Lung (tissue), 11 donors: ENCODE measurements at regions not wholly inside any gene's neighbourhood (a gene's known extent, or its start where the extent isn't known, plus 50 kb on each side); places are given as distances from the start of the nearest gene placed in this dataset.

Source experiments
- ATAC-seq: fragments of 200-7000 bp; cut with Tn5 transposase; one replicate; pipeline ENCODE4 v1.9.1; 2020; ENCODE audit warnings: moderate number of reproducible peaks; ENCODE audit not compliant: insufficient read depth, low FRiP score
- DNase-seq, 3 donors: peaks; one replicate each; pipeline ENCODE4 v3.0.0-alpha.2; 2013 to 2017
- H3K27ac ChIP-seq, 2 donors: one replicate each; pipeline ENCODE4 v1.5.1; 2013; ENCODE audit warnings: mild to moderate bottlenecking in 2 of 2, moderate library complexity in 2 of 2, control low read depth in 1 of 2, inconsistent platforms in 1 of 2, low read depth in 1 of 2, low read length in 1 of 2
- H3K27me3 ChIP-seq, 3 donors: one replicate each; pipeline ENCODE4 v1.5.1; 2013; ENCODE audit warnings: low read length in 2 of 3; ENCODE audit not compliant: control insufficient read depth in 3 of 3, insufficient read depth in 3 of 3
- H3K36me3 ChIP-seq, 4 donors: one replicate each; pipeline ENCODE4 v1.5.1; 2013; ENCODE audit warnings: low read length in 4 of 4, mild to moderate bottlenecking in 1 of 4, moderate library complexity in 1 of 4; ENCODE audit not compliant: control insufficient read depth in 4 of 4, insufficient read depth in 4 of 4
- H3K4me1 ChIP-seq, 5 donors: one replicate each; pipeline ENCODE4 v1.5.1; 2013; ENCODE audit warnings: low read length in 5 of 5, mild to moderate bottlenecking in 2 of 5, moderate library complexity in 1 of 5; ENCODE audit not compliant: control insufficient read depth in 5 of 5, insufficient read depth in 5 of 5
- H3K4me3 ChIP-seq: one replicate; pipeline ENCODE4 v1.5.1; 2013; ENCODE audit warnings: mild to moderate bottlenecking, control low read depth, moderate library complexity
- H3K9ac ChIP-seq, 2 donors: one replicate each; pipeline ENCODE4 v1.5.1; 2013; ENCODE audit warnings: low read length in 2 of 2, control low read depth in 1 of 2; ENCODE audit not compliant: insufficient read depth in 1 of 2
- H3K9me3 ChIP-seq, 4 donors: one replicate each; pipeline ENCODE4 v1.5.1; 2013; ENCODE audit warnings: low read length in 3 of 4, mild to moderate bottlenecking in 1 of 4, moderate library complexity in 1 of 4; ENCODE audit not compliant: control insufficient read depth in 4 of 4, insufficient read depth in 3 of 4
- WGBS, 2 donors: extraction: QIAGEN DNeasy Blood & Tissue Kit; methylation state at CpG; one replicate each; pipeline ENCODE4 v1.1.7; 2013; 5-methylcytosine and 5-hydroxymethylcytosine counted together
- TF ChIP-seq, protein P1 (sequence below): IDR thresholded peaks from 2 replicates; pipeline ENCODE4 v1.5.1; 2012; ENCODE audit warnings: mild to moderate bottlenecking; ENCODE audit errors: control extremely low read depth, extremely low read depth
- donor health status: control.
- donor health status: control.
- donor health status: Bipolar disorder and iron deficiency.
- donor health status: healthy.
- donor health status: DM: yes; HTN: yes; CAD: no.

- no peak for ATAC-seq
- peaks cover 0 to 3% (median 0%) of the 10 kb centered on the region in 4 donors for H3K9me3 ChIP-seq
- no peak overlapping the region for H3K4me3 ChIP-seq
- H3K9ac ChIP-seq: no peak overlapping the region
- 88 to 91% methylated on average over 23 of the region's 23 CpGs for WGBS, 2 donors
- H3K27me3 ChIP-seq: no peaks in the 10 kb centered on the region
- TF ChIP-seq, protein P1, sequence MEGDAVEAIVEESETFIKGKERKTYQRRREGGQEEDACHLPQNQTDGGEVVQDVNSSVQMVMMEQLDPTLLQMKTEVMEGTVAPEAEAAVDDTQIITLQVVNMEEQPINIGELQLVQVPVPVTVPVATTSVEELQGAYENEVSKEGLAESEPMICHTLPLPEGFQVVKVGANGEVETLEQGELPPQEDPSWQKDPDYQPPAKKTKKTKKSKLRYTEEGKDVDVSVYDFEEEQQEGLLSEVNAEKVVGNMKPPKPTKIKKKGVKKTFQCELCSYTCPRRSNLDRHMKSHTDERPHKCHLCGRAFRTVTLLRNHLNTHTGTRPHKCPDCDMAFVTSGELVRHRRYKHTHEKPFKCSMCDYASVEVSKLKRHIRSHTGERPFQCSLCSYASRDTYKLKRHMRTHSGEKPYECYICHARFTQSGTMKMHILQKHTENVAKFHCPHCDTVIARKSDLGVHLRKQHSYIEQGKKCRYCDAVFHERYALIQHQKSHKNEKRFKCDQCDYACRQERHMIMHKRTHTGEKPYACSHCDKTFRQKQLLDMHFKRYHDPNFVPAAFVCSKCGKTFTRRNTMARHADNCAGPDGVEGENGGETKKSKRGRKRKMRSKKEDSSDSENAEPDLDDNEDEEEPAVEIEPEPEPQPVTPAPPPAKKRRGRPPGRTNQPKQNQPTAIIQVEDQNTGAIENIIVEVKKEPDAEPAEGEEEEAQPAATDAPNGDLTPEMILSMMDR: no peak
- peaks cover 0 to 2% (median 0%) of the 10 kb centered on the region in 5 donors for H3K4me1 ChIP-seq
- H3K36me3 ChIP-seq: no peaks in the 10 kb centered on the region
- H3K27ac ChIP-seq: no peak overlapping the region
- no peak for DNase-seq
Measured at GRCh38 chr3:115254492-115255196, 107.6 kb upstream of the ZBTB20 start.

GRCh38 chr3:115255197-115255585 is 108.1 kb upstream of the ZBTB20 start:
- Histone ChIP-seq H3K36me3 (no peaks in the 10 kb centered on the region), H3K27ac (no peak overlapping the region), H3K27me3 (no peaks in the 10 kb centered on the region), H3K9ac (no peak overlapping the region), H3K4me1 (peaks cover 0 to 2% (median 0%) of the 10 kb centered on the region in 5 donors), H3K9me3 (peaks cover 0 to 3% (median 0%) of the 10 kb centered on the region in 4 donors), H3K4me3 (no peak overlapping the region)
- ATAC-seq (no peak), DNase-seq (no peak)
- TF ChIP-seq, protein P1: no peak
- 92 to 95% methylated on average over 10 of the region's 10 CpGs for WGBS, 2 donors

- H3K4me3 ChIP-seq: no peak overlapping the region
- peak in 1 of 3 donors; percentile 1 for DNase-seq
- TF ChIP-seq, protein P1: no peak
- H3K9me3 ChIP-seq: no peaks in the 10 kb centered on the region
- no peaks in the 10 kb centered on the region for H3K27me3 ChIP-seq
- H3K27ac ChIP-seq: no peak overlapping the region
- H3K9ac ChIP-seq: no peak overlapping the region
- WGBS, 2 donors: 71 to 80% methylated on average over 2 of the region's 2 CpGs
- no peaks in the 10 kb centered on the region for H3K36me3 ChIP-seq
- H3K4me1 ChIP-seq: no peaks in the 10 kb centered on the region
- ATAC-seq: no peak
Measured at GRCh38 chr3:115270849-115271248, 123.8 kb upstream of the ZBTB20 start.
